GM18498 (cell line): ENCODE measurements at regions not wholly inside any gene's neighbourhood (a gene's known extent, or its start where the extent isn't known, plus 50 kb on each side); places are given as distances from the start of the nearest gene placed in this dataset.

Experiments
- ATAC-seq: cut with Tn5 transposase; IDR thresholded peaks from one replicate; pipeline ENCODE4 v1.9.1; 2021; ENCODE audit warnings: mild to moderate bottlenecking, moderate library complexity; ENCODE audit not compliant: unreplicated experiment

DNA sequence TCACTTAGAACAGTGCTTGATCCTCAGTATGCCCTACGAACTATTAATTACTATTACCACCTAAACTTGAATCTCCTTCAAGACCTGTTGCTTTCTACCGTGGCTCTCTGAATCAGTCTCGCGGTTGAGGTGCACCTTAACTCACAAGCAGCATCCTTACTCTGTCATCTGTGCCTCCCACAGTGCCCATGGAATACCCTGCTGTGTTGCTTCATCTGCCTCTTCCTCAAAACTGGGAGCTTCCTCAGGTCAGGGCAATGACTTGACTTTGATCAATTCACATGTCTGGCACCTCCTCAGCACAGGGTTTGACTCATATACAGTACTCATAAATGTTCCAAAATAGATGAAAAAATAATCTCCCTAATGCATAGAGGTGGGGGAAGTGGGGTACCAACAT, 305.9 kb downstream of the NUAK1 start:
- ATAC-seq, result no peak

DNA sequence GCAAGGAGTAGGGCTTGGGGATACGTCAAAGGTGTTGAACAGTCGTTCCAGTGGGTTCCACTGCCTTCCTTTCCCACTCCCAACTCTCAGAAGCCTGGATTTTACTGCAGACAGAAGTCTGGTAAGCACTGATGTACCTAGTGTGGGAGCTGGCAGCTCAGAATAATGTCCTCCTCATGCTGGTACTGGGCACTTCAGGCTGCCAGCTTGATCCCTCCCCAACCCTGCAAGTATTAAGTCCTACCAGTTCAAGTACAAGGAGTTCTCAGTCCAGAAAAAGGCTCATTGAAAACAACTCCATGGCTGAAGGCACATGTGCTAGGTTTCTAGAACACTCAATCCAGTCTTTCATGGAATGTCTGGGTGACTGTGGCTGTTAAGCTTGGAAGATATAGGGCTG, 304.3 kb downstream of the NUAK1 start:
- no peak for ATAC-seq

DNA sequence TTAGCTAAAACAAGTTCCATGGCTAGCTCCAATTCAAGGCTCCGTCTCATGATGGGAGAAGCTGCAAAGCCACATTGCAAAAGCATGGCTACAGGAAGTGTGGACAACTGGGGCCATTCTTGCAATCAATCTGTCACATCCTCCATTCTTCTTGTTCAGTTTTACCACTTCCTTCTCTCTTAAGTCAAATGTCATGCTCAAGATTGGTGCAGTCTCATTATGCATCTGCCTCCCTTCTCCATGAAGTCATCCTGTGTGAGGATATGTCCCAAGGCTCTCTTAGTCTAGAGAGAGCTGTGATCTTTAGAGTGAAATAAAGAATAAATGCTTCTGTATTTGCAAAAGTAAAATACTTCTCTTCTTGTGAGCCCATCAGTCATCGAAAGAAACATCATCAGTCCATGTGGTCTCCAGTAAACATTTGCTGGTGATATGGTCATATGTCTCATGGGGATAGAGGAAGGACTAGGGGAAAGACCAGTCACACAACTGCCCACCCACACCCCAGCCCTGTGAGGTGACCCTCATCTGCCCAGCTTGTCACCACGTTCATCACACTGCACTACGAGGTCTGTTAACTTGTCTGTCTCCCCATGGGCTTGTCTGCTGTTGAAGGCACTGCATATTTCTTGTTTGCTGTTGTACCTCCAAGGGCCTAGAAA, 303.0 kb downstream of the NUAK1 start:
- no peak for ATAC-seq

DNA sequence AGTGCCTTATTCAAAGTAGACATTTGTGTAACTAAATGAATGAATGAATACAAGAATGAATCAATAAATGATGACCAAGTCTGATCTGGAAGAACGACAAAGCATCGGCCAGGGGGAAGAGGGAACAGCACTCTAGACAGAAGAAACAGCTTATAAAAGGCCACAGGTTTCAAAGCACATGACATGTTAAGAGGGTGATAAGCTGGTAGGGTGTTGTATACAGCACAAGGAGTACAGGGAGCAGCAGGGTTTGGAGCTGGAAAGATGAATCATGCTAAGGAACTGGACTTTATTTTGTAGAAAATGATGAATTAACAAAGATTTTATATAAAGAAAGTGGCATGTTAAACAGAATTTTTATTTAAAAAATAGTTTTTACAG, 302.5 kb downstream of the NUAK1 start:
- no peak for ATAC-seq

DNA sequence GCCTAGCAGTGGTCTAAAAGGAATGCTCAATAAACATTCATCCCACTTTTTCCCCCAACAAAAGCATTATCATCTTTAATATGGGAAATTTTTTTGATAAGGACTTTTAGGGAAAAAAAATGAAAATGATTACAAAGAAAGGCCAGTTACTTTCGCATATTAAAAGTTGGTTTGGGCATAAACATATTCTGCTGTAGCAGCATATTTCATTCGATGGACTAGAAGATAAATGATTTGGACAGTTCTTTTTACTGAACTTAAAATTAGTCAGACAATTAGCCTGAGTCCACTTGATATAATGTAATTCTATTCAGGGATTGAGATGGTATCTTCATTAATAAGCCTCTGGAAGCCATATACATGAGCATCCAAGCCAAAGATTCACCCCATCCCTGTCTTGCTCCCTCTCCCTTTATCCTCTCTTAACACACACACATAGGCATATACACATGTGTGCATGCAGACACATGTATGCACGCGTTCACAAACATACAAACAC, 299.1 kb downstream of the NUAK1 start:
- ATAC-seq, result no peak

DNA sequence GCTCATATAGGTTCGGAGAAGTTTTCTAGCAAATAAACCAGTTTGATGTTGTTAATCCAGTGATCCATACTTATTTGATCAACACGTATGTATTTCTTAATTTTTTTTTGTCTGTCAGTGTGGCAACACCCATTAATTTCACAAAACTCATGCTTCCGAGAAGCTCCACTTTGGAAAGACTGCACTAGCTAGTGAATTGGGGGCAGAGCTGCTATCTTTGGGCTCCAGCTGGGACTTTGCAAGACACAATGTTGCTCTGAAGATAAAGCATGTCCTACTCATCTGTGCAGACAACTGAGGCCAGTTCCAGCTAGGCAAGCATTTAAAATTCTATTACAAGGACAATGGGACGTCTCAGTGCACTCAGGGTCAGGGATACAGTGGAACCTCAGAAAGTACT, 298.4 kb downstream of the NUAK1 start:
- ATAC-seq, result no peak

DNA sequence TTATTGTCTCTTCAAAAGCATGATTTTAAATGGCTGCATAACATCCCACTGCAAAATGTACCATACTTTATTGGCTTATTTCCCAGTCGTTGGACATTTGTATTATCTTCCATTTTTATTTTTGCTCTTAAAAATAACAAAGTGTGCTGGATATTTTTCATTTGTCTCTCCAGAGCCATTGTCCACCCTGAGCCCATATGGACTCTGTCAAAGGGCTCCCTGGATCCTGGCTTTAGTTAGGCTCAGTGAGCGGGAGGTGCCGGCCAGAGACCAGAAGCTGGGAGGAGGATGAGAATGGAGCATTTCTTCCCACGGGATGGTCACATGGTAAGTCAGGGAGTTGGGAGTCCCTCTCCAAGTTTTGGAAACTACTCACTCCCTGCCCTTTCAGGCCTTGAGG, 296.9 kb downstream of the NUAK1 start:
- ATAC-seq, result no peak

DNA sequence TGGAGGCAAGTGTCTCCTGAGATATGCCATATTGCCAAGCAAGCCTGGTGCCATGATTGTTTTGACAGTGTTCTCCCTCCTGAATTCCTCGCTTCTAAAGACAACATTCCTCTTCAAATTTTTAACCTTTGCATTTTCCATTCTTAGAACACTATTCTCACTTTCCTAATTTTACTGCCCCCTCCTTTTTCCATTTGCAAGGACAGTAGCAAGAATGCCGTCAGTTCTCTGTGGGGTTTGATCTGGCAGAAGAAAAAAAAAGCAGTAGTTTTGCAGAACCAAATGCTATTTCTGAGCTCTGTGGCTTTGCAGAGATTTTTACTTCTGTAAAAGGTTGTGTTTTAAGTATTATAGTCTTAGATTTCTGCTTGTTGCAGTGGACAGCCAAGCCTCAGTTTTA, 295.2 kb downstream of the NUAK1 start:
- no peak for ATAC-seq

DNA sequence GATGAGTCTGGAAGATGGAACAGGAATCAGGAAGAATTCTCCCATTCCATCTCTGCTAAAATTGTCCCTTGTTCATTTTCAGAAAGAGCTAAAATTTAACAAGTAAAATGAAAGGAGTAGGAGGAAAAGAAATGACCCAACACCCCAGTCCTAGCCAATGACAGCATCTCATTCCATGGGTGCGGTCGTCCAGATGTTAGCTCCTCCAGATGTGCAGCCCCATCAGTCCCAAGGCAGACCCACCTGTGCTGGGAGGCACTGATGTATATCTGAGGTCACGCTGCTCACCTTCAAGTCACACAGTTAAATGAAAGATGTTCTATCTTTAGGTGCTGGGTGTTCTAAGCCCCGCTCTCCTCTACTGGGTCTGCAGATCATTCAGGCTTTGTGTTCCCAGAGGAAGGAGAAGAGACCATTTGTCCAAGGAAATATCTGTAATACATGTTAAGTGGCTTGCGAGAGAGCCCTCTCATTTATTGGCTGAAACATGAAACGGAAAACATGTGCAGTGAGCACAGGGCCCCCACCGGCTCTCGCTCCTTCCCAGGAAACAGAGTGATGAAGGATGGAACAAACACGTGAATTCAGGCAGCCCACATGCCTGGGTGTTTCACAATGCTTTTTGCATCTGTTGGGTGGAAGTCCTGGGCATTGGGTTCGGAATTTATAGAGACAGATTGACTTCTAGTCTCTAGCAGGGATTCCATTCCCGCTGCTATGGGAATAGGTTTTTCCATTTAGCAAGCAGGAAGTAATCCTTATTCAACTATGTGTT, 294.6 kb downstream of the NUAK1 start:
- no peak for ATAC-seq

DNA sequence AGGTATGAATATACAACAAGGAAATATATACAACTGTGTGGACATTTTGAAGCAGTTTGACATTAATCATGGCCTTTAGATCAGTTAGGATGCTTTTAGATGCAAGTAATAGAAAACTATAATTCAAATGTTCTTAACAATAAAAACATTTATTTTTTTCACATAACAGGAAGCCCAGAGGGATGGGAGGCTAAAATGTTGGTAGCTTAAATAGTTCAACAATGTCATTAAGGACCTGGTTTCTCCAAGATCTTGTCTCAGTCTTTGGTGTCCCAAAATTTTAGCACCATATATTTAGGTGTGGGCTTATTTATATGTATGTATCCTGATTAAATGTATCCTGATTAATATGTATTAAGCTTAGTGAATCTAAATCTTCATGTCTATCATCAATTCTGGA, 292.4 kb downstream of the NUAK1 start:
- no peak for ATAC-seq

DNA sequence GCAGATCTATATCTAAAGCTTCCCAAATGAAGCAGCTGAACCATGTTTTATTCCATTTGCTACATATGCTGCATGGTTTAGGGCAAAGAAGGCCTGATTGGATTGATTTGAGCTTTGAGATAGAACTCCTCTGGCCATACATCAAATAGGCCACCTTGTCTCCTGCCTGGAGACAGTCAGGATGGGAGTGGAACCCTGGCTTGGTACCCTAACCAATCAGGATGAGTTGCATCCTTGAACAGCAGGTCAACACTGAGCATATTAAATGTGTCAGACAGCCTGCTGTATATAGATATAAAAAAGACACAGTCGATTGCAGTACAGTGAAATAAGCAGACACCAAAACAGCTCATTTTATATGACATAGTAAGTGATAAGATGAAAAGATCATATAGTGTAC, 291.7 kb downstream of the NUAK1 start:
- no peak for ATAC-seq

DNA sequence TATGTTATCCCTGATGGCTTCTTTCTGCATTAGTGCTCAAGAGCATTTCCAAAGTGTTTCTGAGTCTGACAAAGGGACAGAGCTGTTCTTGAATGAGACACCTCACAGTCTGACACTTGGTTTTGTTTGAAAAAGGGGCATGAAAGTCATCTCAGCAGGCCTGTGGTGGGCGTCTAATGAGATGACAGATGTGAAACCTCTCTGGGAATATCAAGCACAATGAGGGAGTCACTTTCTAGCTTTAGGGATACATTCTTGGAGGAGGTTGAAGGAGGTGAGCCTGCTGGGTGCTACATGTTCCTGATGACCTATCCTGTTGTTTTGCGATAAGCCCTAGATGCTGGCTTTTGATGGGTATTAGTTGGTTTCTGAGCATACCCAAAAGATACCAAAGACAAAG, 290.5 kb downstream of the NUAK1 start:
- no peak for ATAC-seq

DNA sequence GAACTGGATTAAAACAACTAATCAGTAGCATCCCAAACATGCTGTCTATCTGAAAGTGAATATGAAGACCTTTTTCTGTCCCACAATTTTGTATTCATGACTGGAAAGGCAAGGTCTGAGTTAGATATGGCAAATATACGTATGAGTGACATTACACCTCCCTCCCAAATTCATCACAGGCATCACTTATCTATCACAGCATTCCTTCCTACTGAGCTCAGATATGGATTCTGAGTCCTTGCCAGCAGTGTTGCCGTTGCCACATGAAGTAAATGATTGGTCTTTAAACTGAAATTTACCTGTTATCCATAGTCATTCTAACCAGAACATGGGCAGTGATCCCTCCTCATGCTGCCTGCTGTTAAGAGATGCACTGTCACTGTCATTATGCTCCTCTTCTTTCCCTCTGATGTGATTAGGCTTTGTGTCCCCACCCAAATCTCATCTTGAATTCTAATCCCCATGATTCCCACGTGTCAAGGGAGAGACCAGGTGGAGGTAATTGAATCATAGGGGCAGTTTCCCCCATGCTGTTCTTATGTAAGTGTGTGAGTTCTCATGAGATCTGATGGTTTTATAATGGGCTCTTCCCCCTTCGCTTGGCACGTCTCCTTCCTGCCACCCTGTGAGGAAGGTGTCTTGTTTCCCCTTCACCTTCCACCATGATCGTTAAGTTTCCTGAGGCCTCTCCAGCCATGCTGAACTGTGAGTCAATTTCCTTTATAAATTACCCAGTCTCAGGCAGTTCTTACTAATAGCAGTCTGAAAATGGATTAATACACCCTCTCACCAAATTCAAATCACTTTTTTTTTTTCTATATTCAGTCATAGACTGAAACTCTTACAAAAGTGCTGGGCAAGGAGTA, 288.4 kb downstream of the NUAK1 start:
- ATAC-seq, result no peak

DNA sequence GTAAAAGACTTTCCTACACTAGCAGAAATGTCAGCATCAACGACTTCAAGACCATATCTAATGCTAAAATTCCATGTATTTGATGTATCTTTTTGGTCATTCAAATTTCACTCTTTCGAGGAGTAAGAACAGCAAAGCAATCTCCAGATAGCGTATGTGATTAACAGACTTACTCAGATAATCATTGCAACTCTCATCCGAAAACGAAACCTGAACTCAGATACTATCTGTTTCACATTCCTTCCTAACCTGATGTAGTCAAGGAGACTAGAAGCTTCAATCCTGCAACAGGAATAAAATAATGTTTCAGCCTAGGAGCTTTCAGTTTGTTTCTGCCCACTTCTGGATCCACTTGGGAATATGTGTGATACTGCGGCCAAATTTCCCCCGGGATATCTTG, 286.3 kb downstream of the NUAK1 start:
- no peak for ATAC-seq

DNA sequence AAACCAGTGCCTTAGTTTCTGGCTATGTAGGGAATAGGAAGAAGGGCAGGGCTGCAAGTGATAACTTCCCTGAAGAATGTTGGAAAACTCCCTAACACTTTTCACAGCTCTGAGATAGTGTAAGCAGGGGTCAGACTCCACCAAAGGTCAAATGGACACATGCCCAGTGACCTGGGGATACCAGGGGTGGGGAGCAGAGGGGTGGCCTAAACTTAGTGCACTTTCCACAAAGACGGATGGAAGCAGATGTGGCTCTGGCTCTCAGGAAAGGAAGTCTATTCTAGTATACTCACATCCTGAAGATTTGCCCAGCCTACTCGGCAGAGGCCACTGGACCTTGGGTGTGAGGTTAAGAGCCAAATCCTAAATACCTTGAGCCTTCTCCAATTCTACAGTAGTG, 285.8 kb downstream of the NUAK1 start:
- ATAC-seq, result no peak

DNA sequence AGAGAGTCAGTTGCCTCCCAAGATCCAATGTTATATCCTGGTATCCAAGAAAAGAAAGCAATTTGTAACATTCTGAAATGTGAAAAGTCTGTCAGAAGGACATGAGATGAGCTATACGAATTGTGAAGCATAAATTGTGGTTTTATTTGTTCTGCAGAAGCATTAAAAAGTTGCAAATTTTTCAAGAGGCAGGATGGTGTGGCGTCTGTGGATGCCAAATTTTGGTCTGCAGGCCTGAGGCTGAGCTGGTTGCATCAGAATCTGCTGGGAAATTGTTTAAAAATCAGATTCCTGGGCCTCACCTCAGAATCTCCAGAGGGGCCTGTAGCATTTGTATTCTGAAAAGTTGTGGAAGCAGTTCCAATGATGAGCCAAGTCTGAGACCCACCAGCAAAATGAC, 284.7 kb downstream of the NUAK1 start:
- no peak for ATAC-seq

DNA sequence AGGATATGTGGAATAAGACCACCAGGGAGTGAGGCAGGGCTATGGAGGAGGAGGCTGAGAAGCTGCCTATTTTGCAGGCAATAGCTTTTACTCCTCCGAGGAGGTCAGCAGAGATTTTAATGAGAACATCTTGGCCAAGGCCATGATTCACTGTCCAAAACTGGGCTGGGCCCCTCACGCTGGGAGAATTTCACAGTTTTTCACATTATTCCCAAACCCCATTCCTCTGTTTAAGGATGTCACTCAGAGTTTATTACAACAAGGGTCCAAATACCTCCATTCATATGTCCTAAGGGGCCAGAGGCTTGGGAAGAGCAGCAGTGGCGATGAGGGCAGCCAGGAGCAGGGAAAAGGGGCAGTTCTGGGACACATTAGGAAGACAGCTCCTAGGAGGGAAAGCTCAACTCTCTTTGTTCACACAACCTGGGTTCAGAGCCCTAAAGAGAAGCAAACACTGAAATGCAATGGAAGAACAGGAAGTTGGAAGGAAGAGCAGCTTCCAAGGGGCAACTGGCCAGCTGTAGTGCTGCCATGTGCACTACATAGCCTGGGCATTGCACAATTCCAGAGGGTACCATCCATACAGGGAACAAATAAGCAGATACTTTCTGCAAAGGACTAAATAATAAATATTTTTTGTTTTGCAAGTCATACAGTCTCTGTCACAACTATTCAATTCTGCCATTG, 283.2 kb downstream of the NUAK1 start:
- no peak for ATAC-seq

DNA sequence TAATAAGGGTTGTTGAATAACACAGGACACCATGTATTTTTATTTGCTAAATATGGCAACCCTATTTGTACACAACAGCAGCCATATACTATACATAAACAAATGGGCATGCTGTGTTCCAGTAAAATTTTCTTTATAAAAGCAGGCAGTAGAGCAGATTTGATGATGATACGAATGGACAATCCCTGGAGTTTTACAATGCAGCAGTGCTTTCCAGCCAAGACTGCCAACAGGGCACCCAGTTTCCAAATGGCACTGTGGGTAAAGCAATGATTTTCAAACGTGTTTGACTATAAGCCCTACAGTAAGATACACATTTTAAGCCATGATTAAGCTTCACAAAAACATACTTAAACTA, 282.7 kb downstream of the NUAK1 start:
- ATAC-seq, result no peak

DNA sequence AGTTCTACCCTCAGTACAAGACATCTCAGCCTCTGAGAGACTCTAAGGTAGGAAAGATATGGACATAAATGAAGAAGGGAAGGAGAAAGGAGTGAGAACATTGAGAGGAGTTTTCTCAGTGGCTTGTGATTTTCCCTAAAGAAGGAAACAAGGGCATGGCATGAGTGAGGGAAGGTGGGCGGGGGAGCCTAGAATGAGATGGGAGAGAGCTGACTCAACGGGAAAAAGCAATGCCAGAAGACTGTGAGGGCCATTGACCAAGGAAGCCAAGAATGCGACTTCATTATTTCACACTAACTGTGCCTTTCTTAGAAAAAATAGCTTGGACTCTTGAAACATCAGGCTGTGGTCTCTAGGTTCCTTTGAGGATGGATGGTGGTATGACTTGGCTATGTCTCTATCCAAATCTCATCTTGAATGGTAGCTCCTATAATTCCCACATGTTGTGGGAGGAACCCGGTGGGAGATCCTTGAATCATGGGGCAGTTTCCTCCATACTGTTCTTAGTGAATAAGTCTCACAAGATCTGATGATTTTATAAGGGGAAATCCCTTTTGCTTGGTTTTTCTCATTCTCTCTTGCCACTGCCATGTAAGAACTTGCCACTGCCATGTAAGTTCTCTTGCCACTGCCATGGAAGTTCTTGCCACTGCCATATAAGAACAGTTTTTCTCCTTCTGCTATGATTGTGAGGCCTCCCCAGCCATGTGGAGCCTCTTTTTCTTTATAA, 279.6 kb downstream of the NUAK1 start:
- no peak for ATAC-seq

DNA sequence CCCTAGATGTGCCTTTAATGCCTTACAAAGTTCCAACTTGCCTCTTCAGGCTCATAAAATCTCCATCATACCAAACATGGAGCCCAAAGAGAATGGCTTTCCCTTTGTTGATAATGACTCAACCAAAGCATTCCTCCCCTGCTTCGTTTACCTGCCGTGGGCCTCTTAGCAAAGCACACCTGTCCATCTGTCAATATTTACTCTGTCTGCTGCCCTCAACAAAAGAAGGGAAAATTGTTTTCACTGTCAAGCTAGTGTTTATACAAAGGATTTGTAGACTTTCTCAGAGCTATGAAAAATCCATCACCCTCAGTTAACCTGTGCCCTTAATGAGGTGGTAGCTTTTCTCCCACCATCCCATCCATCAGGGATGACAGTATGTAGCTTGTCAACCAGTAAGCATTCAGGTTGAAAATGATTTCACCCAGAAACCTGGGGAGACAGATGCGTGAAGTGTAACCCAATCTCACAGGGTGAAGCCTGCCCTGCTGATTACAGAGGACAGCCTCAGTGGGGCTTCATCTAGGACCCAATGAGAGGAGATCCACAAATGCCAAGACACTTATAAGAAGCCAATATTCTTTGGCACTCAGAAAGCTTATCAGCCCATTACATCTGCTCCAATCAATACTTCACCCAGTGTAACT, 278.1 kb downstream of the NUAK1 start:
- ATAC-seq, result no peak
